ENCODE measurements at regions not wholly inside any gene's neighbourhood (a gene's known extent, or its start where the extent isn't known, plus 50 kb on each side); places are given as distances from the start of the nearest gene placed in this dataset.

DNA sequence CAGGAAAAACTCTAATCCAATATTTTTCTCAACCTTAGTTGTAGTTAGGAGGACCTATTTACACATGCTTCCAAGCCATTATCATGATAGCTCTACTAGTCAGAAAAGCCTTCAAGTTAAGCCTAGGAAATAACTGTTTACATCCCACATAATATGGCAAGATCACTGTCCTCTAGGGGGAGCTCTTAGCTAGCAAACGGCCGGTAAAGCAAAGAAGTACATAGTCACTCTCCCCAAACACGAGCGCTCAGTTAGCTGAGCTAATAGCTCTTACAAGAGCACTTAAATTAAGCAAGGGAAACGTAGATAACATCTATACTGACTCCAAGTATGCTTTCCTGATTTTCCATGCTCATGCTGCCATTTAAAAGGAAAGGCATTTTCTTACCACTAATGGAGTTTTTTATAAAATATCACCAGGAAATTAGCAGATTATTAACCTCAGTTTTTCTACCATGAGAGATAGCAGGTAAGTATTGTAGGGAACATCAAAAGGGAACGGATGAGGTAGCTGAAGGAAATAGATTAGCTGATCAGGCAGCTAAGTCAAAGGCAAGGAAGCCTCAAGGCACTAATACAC lies 100.6 kb upstream of the PABPC3 start:
- no peaks in the 10 kb centered on the region for H3K36me3 ChIP-seq
- H3K27me3 ChIP-seq: no peaks in the 10 kb centered on the region
- H3K27ac ChIP-seq: no peak overlapping the region
- H3K9me3 ChIP-seq: no peaks in the 10 kb centered on the region
- DNase-seq: peak; percentile 68 to 77
- no peaks in the 10 kb centered on the region for H3K4me1 ChIP-seq
- 10 to 11% methylated on average over 6 of the region's 6 CpGs for WGBS, 2 donors
- TF ChIP-seq CTCF (IDR thresholded peaks at IDR 0.05) (peak; percentile 44 to 90 (median 82)), POLR2A (IDR thresholded peaks at IDR 0.05) (no peak)
- intact Hi-C loops (cut with DNase I): loop anchor here (5.0 kb wide), 1 partner anchor 122 kb away; no protein-coding TSS in a partner anchor
- no peak overlapping the region for H3K4me3 ChIP-seq (replicated peaks in 1 of 3)

- Histone ChIP-seq H3K27ac (no peak overlapping the region), H3K4me3 (replicated peaks in 1 of 3) (no peak overlapping the region), H3K4me1 (peaks cover 10 to 11% of the 10 kb centered on the region in 2 donors), H3K9me3 (no peaks in the 10 kb centered on the region), H3K36me3 (no peaks in the 10 kb centered on the region), H3K27me3 (no peaks in the 10 kb centered on the region)
- intact Hi-C loops (cut with DNase I): loop anchor here (5.0 kb wide), 1 partner anchor 120 kb away; no protein-coding TSS in a partner anchor
- no peak for TF ChIP-seq POLR2A (IDR thresholded peaks at IDR 0.05)
- peak; percentile 29 to 80 (median 58) for TF ChIP-seq CTCF (IDR thresholded peaks at IDR 0.05)
- WGBS, 2 donors: 33 to 37% methylated on average over 10 of the region's 10 CpGs
- DNase-seq: no peak
Measured at GRCh38 chr13:24997367-24997967, 98.5 kb upstream of the PABPC3 start.

DNA sequence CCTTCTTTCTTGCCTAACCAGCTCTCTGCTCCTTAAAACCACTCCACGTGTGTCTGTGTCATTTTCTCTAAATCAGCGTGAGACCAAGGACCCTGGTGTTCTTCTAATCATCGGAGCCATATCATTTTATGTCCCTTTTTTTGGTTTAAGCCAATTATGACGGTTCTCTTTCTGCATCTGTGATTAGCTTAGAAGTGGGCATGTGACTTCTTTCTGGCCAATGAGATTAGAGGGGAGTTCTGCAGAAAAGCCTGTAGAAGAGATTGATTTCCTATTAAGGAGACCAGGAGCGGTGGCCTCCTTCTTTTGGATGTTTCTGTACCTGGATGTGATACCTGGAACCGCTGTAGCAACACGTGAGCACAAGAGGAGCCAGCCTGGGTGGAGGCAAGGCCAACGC lies 97.5 kb upstream of the PABPC3 start:
- H3K4me3 ChIP-seq (replicated peaks in 1 of 3): no peak overlapping the region
- intact Hi-C loops (cut with DNase I): loop anchor here (5.0 kb wide), 1 partner anchor 119 kb away; no protein-coding TSS in a partner anchor
- H3K27ac ChIP-seq: no peak overlapping the region
- H3K9me3 ChIP-seq: no peaks in the 10 kb centered on the region
- no peaks in the 10 kb centered on the region for H3K36me3 ChIP-seq
- TF ChIP-seq POLR2A (IDR thresholded peaks at IDR 0.05): no peak
- TF ChIP-seq CTCF (IDR thresholded peaks at IDR 0.05): no peak
- peaks cover 14 to 17% of the 10 kb centered on the region in 2 donors for H3K4me1 ChIP-seq
- DNase-seq: no peak
- no peaks in the 10 kb centered on the region for H3K27me3 ChIP-seq
- 84 to 92% methylated on average over 8 of the region's 8 CpGs for WGBS, 2 donors

- intact Hi-C loops (cut with DNase I): no loop called here
- WGBS, 2 donors: 64 to 73% methylated on average over 11 of the region's 11 CpGs
Measured at GRCh38 chr13:25001476-25002206, 94.3 kb upstream of the PABPC3 start.

More at GRCh38 chr13:25001476-25002206, 94.3 kb upstream of the PABPC3 start:
- Histone ChIP-seq H3K36me3 (no peaks in the 10 kb centered on the region), H3K9me3 (no peaks in the 10 kb centered on the region), H3K4me3 (replicated peaks in 1 of 3) (no peak overlapping the region), H3K4me1 (peaks cover 14 to 17% of the 10 kb centered on the region in 2 donors), H3K27me3 (no peaks in the 10 kb centered on the region), H3K27ac (peak overlapping the region; percentile 82 to 94 (median 88))
- peak in 1 of 2 donors; percentile 25 for DNase-seq
- TF ChIP-seq POLR2A (IDR thresholded peaks at IDR 0.05) (no peak), CTCF (IDR thresholded peaks at IDR 0.05) (no peak)
